Left lobe of liver (tissue), 2 donors: ENCODE measurements at regions not wholly inside any gene's neighbourhood (a gene's known extent, or its start where the extent isn't known, plus 50 kb on each side); places are given as distances from the start of the nearest gene placed in this dataset.

Experiments
- ATAC-seq: fragments of 200-7000 bp; cut with Tn5 transposase; one replicate; pipeline ENCODE4 v1.9.1; 2020; ENCODE audit warnings: mild to moderate bottlenecking, moderate library complexity
- DNase-seq: peaks from one replicate; pipeline ENCODE4 v3.0.0-alpha.2; 2020; ENCODE audit warnings: low spot score
- donor health status: DM: no; HTN: no; CAD: no; lungs with moderate emphysema.
- donor health status: DM: no; HTN: yes; CAD: no.

- ATAC-seq (no peak), DNase-seq (no peak)
These were observed 361.6 kb upstream of the SLC30A5 start for GRCh38 chr5:68732251-68732650.

- no peak for DNase-seq
- no peak for ATAC-seq
These were observed 359.0 kb upstream of the SLC30A5 start for GRCh38 chr5:68734781-68735180.

- DNase-seq, result no peak
- ATAC-seq, result no peak
These were observed 355.6 kb upstream of the SLC30A5 start for GRCh38 chr5:68738236-68738635.

GRCh38 chr5:68738841-68739240 lies 355.0 kb upstream of the SLC30A5 start:
- ATAC-seq (no peak), DNase-seq (no peak)

GRCh38 chr5:68739752-68740151 lies 354.1 kb upstream of the SLC30A5 start:
- no peak for DNase-seq
- ATAC-seq, result no peak

- DNase-seq (no peak), ATAC-seq (peak; percentile 6)
These were observed 353.4 kb upstream of the SLC30A5 start for GRCh38 chr5:68740226-68740910.

GRCh38 chr5:68744206-68744605 lies 349.6 kb upstream of the SLC30A5 start:
- ATAC-seq (no peak), DNase-seq (no peak)

GRCh38 chr5:68745448-68745847 lies 348.4 kb upstream of the SLC30A5 start:
- no peak for DNase-seq
- peak; percentile 71 for ATAC-seq

- ATAC-seq (peak; percentile 23), DNase-seq (no peak)
These were observed 347.6 kb upstream of the SLC30A5 start for GRCh38 chr5:68746220-68746619.

GRCh38 chr5:68746643-68747420 lies 347.0 kb upstream of the SLC30A5 start:
- DNase-seq, result peak; percentile 93
- peak; percentile 63 for ATAC-seq

- DNase-seq, result no peak
- peak; percentile 11 for ATAC-seq
These were observed 346.3 kb upstream of the SLC30A5 start for GRCh38 chr5:68747521-68747920.

GRCh38 chr5:68748101-68748500 lies 345.7 kb upstream of the SLC30A5 start:
- ATAC-seq (no peak), DNase-seq (no peak)

- no peak for ATAC-seq
- DNase-seq, result no peak
These were observed 344.7 kb upstream of the SLC30A5 start for GRCh38 chr5:68749077-68749476.

- ATAC-seq (no peak), DNase-seq (no peak)
These were observed 344.2 kb upstream of the SLC30A5 start for GRCh38 chr5:68749631-68750030.

- DNase-seq (no peak), ATAC-seq (no peak)
These were observed 342.2 kb upstream of the SLC30A5 start for GRCh38 chr5:68751661-68752060.

GRCh38 chr5:68754536-68754935 lies 339.3 kb upstream of the SLC30A5 start:
- ATAC-seq (no peak), DNase-seq (no peak)

GRCh38 chr5:68755293-68755692 lies 338.5 kb upstream of the SLC30A5 start:
- ATAC-seq, result no peak
- DNase-seq, result no peak

- DNase-seq, result no peak
- no peak for ATAC-seq
These were observed 336.8 kb upstream of the SLC30A5 start for GRCh38 chr5:68757006-68757405.

- ATAC-seq, result peak; percentile 92
- DNase-seq, result peak; percentile 91
These were observed 336.1 kb upstream of the SLC30A5 start for GRCh38 chr5:68757626-68758212.

- DNase-seq (peak; percentile 73), ATAC-seq (peak; percentile 69)
These were observed 334.2 kb upstream of the SLC30A5 start for GRCh38 chr5:68759593-68759992.

- no peak for DNase-seq
- ATAC-seq, result no peak
These were observed 331.6 kb upstream of the SLC30A5 start for GRCh38 chr5:68762201-68762600.

GRCh38 chr5:68766952-68767464 lies 326.8 kb upstream of the SLC30A5 start:
- DNase-seq (no peak), ATAC-seq (peak; percentile 52)
